SJSA1 (cell line): ENCODE measurements at regions not wholly inside any gene's neighbourhood (a gene's known extent, or its start where the extent isn't known, plus 50 kb on each side); places are given as distances from the start of the nearest gene placed in this dataset.

ENCODE experiments used
- DNase-seq, 2 experiments: peaks; one replicate each; pipeline ENCODE4 v3.0.0-alpha.2; 2015 to 2020; ENCODE audit warnings: low spot score in 2 of 2, low read depth in 1 of 2
- H3K27ac ChIP-seq: fragments of 250-450 bp; sonication (Bioruptor Pico); 2 replicates; pipeline ENCODE4 v1.5.1; 2020; ENCODE audit warnings: mild to moderate bottlenecking, moderate library complexity
- H3K27me3 ChIP-seq: fragments of 250-450 bp; sonication (Bioruptor Pico); replicated peaks from 2 replicates; pipeline ENCODE4 v1.5.1; 2020; ENCODE audit warnings: mild to moderate bottlenecking, moderate library complexity
- H3K36me3 ChIP-seq: fragments of 250-450 bp; sonication (Bioruptor Pico); 2 replicates; pipeline ENCODE4 v1.5.1; 2020; ENCODE audit warnings: mild to moderate bottlenecking
- H3K4me1 ChIP-seq: fragments of 250-450 bp; sonication (Bioruptor Pico); replicated peaks from 2 replicates; pipeline ENCODE4 v1.6.1; 2021; ENCODE audit warnings: mild to moderate bottlenecking
- H3K4me3 ChIP-seq: fragments of 250-450 bp; sonication (Bioruptor Pico); 2 replicates; pipeline ENCODE4 v1.5.1; 2020; ENCODE audit warnings: mild to moderate bottlenecking
- H3K9me3 ChIP-seq: fragments of 250-450 bp; sonication (Bioruptor Pico); replicated peaks from 2 replicates; pipeline ENCODE4 v1.5.1; 2020; ENCODE audit warnings: mild to moderate bottlenecking

- H3K4me3 ChIP-seq = no peak overlapping the region
- no peak for DNase-seq
- H3K4me1 ChIP-seq = peaks cover under 1% of the 10 kb centered on the region
- no peaks in the 10 kb centered on the region for H3K36me3 ChIP-seq
- H3K27ac ChIP-seq = no peak overlapping the region
- no peaks in the 10 kb centered on the region for H3K27me3 ChIP-seq
- H3K9me3 ChIP-seq = no peaks in the 10 kb centered on the region
Measured at GRCh38 chr2:41914936-41915335, 132.9 kb upstream of the PKDCC start.

- no peak overlapping the region for H3K4me3 ChIP-seq
- no peaks in the 10 kb centered on the region for H3K27me3 ChIP-seq
- peaks cover 8% of the 10 kb centered on the region for H3K4me1 ChIP-seq
- DNase-seq = no peak
- no peaks in the 10 kb centered on the region for H3K36me3 ChIP-seq
- no peak overlapping the region for H3K27ac ChIP-seq
- no peaks in the 10 kb centered on the region for H3K9me3 ChIP-seq
Measured at GRCh38 chr2:41916177-41916576, 131.6 kb upstream of the PKDCC start.

- no peak for DNase-seq
- Histone ChIP-seq H3K9me3 (no peaks in the 10 kb centered on the region), H3K4me3 (no peak overlapping the region)
Measured at GRCh38 chr2:41917587-41917986, 130.2 kb upstream of the PKDCC start.

GRCh38 chr2:41919135-41919534 lies 128.7 kb upstream of the PKDCC start:
- H3K9me3 ChIP-seq = no peaks in the 10 kb centered on the region
- no peak overlapping the region for H3K4me3 ChIP-seq
- no peak for DNase-seq
- H3K36me3 ChIP-seq = no peaks in the 10 kb centered on the region
- H3K27me3 ChIP-seq = no peaks in the 10 kb centered on the region
- peaks cover 21% of the 10 kb centered on the region for H3K4me1 ChIP-seq
- H3K27ac ChIP-seq = no peak overlapping the region

More at GRCh38 chr2:41917587-41917986, 130.2 kb upstream of the PKDCC start:
- Histone ChIP-seq H3K36me3 (no peaks in the 10 kb centered on the region), H3K27me3 (no peaks in the 10 kb centered on the region), H3K4me1 (peaks cover 20% of the 10 kb centered on the region), H3K27ac (no peak overlapping the region)

GRCh38 chr2:41920181-41920580 lies 127.6 kb upstream of the PKDCC start:
- Histone ChIP-seq H3K27me3 (no peaks in the 10 kb centered on the region), H3K4me1 (peaks cover 21% of the 10 kb centered on the region), H3K9me3 (0 out of 2 replicates have a peak, but pooled peaks cover under 1% of the 10 kb centered on the region), H3K4me3 (no peak overlapping the region), H3K27ac (no peak overlapping the region), H3K36me3 (no peaks in the 10 kb centered on the region)
- DNase-seq = no peak

GRCh38 chr2:41920812-41921211 lies 127.0 kb upstream of the PKDCC start:
- DNase-seq = no peak

GRCh38 chr2:41922177-41922576 lies 125.6 kb upstream of the PKDCC start:
- DNase-seq = peak in 1 of 2 experiments; percentile 45
- no peaks in the 10 kb centered on the region for H3K36me3 ChIP-seq
- 0 out of 2 replicates have a peak, but pooled peaks cover 3% of the 10 kb centered on the region for H3K9me3 ChIP-seq
- H3K27me3 ChIP-seq = no peaks in the 10 kb centered on the region
- H3K4me3 ChIP-seq = no peak overlapping the region
- peaks cover 27% of the 10 kb centered on the region for H3K4me1 ChIP-seq
- peak overlapping the region; percentile 45 for H3K27ac ChIP-seq

More at GRCh38 chr2:41920812-41921211, 127.0 kb upstream of the PKDCC start:
- Histone ChIP-seq H3K27me3 (no peaks in the 10 kb centered on the region), H3K4me1 (peaks cover 21% of the 10 kb centered on the region), H3K9me3 (0 out of 2 replicates have a peak, but pooled peaks cover 3% of the 10 kb centered on the region), H3K36me3 (no peaks in the 10 kb centered on the region), H3K27ac (no peak overlapping the region), H3K4me3 (no peak overlapping the region)

- 0 out of 2 replicates have a peak, but pooled peaks cover 3% of the 10 kb centered on the region for H3K9me3 ChIP-seq
- no peaks in the 10 kb centered on the region for H3K36me3 ChIP-seq
- no peak overlapping the region for H3K27ac ChIP-seq
- no peaks in the 10 kb centered on the region for H3K27me3 ChIP-seq
- H3K4me3 ChIP-seq = no peak overlapping the region
- DNase-seq = no peak
- peaks cover 38% of the 10 kb centered on the region for H3K4me1 ChIP-seq
Measured at GRCh38 chr2:41923156-41923786, 124.5 kb upstream of the PKDCC start.

- H3K4me3 ChIP-seq = no peak overlapping the region
- 0 out of 2 replicates have a peak, but pooled peaks cover 3% of the 10 kb centered on the region for H3K9me3 ChIP-seq
- no peaks in the 10 kb centered on the region for H3K36me3 ChIP-seq
- peaks cover 46% of the 10 kb centered on the region for H3K4me1 ChIP-seq
- DNase-seq = no peak
- no peak overlapping the region for H3K27ac ChIP-seq
- H3K27me3 ChIP-seq = no peaks in the 10 kb centered on the region
Measured at GRCh38 chr2:41924024-41924423, 123.8 kb upstream of the PKDCC start.

GRCh38 chr2:41924709-41925408 lies 123.0 kb upstream of the PKDCC start:
- 0 out of 2 replicates have a peak, but pooled peaks cover 3% of the 10 kb centered on the region for H3K9me3 ChIP-seq
- H3K4me3 ChIP-seq = no peak overlapping the region
- no peak for DNase-seq
- no peaks in the 10 kb centered on the region for H3K36me3 ChIP-seq
- no peak overlapping the region for H3K27ac ChIP-seq
- H3K27me3 ChIP-seq = no peaks in the 10 kb centered on the region
- H3K4me1 ChIP-seq = peaks cover 48% of the 10 kb centered on the region

GRCh38 chr2:41925712-41926111 lies 122.1 kb upstream of the PKDCC start:
- 0 out of 2 replicates have a peak, but pooled peaks cover 3% of the 10 kb centered on the region for H3K9me3 ChIP-seq
- no peaks in the 10 kb centered on the region for H3K36me3 ChIP-seq
- no peak overlapping the region for H3K27ac ChIP-seq
- peaks cover 45% of the 10 kb centered on the region for H3K4me1 ChIP-seq
- H3K27me3 ChIP-seq = no peaks in the 10 kb centered on the region
- DNase-seq = no peak
- no peak overlapping the region for H3K4me3 ChIP-seq

- no peak overlapping the region for H3K27ac ChIP-seq
- H3K9me3 ChIP-seq = 0 out of 2 replicates have a peak, but pooled peaks cover 3% of the 10 kb centered on the region
- peaks cover 49% of the 10 kb centered on the region for H3K4me1 ChIP-seq
- H3K27me3 ChIP-seq = no peaks in the 10 kb centered on the region
- DNase-seq = no peak
- no peak overlapping the region for H3K4me3 ChIP-seq
- H3K36me3 ChIP-seq = no peaks in the 10 kb centered on the region
Measured at GRCh38 chr2:41926614-41927580, 120.9 kb upstream of the PKDCC start.

- Histone ChIP-seq H3K9me3 (0 out of 2 replicates have a peak, but pooled peaks cover 3% of the 10 kb centered on the region), H3K4me3 (no peak overlapping the region), H3K27me3 (no peaks in the 10 kb centered on the region), H3K27ac (0 out of 2 replicates have a peak overlapping the region, but pooled peaks have one; percentile 7), H3K4me1 (peaks cover 49% of the 10 kb centered on the region), H3K36me3 (no peaks in the 10 kb centered on the region)
- DNase-seq = no peak
Measured at GRCh38 chr2:41927581-41928264, 120.1 kb upstream of the PKDCC start.
